ENCODE measurements at regions not wholly inside any gene's neighbourhood (a gene's known extent, or its start where the extent isn't known, plus 50 kb on each side); places are given as distances from the start of the nearest gene placed in this dataset.

DNA sequence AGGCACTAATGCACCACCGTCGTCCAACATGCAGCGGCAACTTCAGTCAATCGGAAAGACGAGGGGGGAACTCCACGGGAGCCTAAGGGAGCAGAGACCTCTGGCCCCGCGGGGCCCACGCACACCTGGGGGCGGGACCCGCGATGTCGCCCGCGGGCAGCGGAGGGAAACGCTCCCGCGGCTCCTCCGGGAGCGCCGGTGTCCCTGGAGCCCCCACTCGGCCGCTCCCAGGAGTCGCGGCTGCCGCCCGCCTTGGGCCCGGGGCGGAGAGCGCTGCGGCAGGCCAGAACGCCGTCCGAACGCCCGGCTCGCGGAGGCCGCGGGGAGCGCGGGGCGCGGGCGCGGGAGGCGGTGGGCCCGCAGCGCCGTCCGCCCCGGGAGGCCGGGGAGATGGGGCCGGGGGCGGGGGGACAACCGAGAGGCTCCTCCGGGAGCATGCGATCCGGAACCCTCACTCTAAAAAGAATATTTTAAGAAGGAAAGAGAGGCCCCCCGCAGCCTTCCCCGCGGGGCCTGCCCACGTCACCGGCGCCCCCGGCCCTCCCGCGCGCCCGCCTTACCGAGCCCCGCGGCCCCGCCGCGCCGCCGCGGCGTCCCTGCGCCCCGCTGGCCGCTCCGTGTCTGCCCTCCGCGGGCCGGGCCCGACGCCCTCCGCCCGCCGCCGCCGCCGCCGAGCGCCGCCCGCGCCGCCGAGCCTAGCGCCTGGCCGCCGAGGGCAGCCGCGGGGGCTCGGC lies 86.6 kb upstream of the ARHGAP32 start:
- DNase-seq (ENCODE audit: low read depth): no peak
- no peak overlapping the region for H3K4me3 ChIP-seq (ENCODE audit: low read depth, low read length)
- no peak for TF ChIP-seq CTCF (IDR thresholded peaks at IDR 0.05; ENCODE audit: insufficient read depth, low read depth, low read length, missing control alignments)

DNA sequence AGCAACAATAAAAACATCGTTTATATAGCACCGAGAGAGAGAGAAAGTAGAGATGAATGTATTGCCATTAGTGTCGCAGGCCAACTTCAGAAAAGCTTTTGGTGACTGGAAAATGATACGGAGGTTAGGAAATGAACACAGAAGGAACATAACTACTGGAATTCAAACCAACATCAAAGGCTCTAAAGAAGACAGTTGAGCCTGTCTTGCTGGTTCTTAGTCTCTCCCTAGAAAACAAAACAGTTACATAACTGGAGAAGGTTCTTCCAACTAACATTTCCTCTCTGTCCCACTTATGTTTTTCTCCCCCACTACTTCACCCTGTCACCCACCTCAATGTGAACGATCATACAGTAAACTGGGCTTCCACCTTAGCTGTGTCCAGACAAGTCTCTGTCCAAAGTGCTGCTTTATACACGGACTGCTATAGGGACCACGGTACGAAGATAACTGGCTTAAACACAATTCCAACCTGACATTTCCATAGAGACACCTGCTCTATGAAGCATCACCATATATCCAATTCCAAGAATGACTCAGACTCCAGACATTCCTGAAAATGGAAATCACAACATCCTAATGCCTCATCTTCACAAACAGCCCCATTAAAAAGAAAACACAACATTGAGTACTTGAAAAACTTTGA lies 85.2 kb upstream of the ARHGAP32 start:
- no peak overlapping the region for H3K4me3 ChIP-seq (ENCODE audit: low read depth, low read length)
- no peak for DNase-seq (ENCODE audit: low read depth)
- TF ChIP-seq CTCF (IDR thresholded peaks at IDR 0.05; ENCODE audit: insufficient read depth, low read depth, low read length, missing control alignments): no peak

GRCh38 chr11:129275828-129276227 lies 83.7 kb upstream of the ARHGAP32 start:
- H3K4me3 ChIP-seq (ENCODE audit: low read depth, low read length): no peak overlapping the region
- DNase-seq (ENCODE audit: low read depth): no peak
- no peak for TF ChIP-seq CTCF (IDR thresholded peaks at IDR 0.05; ENCODE audit: insufficient read depth, low read depth, low read length, missing control alignments)

DNA sequence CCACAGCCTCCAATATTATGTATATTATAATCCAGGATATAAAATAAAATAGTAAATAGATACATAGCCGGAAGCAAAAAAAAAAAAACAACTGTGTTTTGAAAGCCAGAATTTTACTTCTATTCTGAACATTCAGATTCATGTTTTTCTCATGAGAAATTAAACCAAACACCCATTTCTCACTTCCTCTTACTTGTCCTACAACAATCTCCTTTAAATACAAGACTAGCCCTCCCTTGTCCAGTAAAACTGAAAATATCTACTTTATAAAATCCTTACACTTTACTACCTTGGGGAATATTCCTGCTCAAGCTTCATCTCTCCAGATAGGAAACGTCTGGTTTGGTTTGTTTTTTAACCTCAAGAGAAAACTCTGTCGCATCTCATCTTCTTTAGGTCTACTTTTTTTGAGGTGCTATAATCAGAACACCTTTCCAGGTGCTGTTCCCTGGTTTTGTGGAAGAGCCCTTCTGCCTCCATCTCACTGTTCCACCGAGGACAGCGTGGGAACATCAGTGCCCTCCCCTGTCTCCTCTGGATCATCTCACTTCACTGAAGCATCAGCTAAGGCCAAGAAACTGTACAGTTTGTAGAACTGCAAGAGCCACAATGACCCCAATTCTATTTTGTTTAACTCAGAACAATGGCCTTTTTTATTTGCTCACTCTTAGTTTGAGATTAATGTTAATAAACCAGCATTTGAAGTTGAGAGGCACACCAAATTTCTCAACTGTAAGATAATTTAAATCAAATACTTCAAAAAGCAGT lies 82.0 kb upstream of the ARHGAP32 start:
- DNase-seq (ENCODE audit: low read depth): no peak
- no peak for TF ChIP-seq CTCF (IDR thresholded peaks at IDR 0.05; ENCODE audit: insufficient read depth, low read depth, low read length, missing control alignments)
- no peak overlapping the region for H3K4me3 ChIP-seq (ENCODE audit: low read depth, low read length)

DNA sequence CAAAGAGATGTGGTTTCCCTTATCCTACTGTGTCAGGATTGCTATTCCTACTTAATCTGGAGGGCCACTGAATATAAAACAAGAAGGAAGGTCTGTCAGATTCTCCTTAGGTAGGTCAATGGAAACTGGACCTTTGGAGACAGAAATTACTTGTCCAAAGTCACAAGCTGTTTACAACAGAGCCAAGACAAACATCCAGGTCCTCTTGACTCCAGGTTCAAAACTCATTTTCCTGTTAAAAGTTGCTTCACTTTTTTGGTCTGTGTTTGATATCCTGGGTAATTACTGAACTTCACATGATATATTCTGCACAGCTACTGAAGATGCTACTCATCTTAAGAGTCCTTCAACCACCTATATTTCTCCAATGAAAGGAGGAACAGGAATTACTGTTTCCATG lies 81.2 kb upstream of the ARHGAP32 start:
- TF ChIP-seq CTCF (IDR thresholded peaks at IDR 0.05; ENCODE audit: insufficient read depth, low read depth, low read length, missing control alignments): no peak
- no peak overlapping the region for H3K4me3 ChIP-seq (ENCODE audit: low read depth, low read length)

GRCh38 chr11:129271030-129271429 lies 78.9 kb upstream of the ARHGAP32 start:
- no peak for DNase-seq (ENCODE audit: low read depth)
- H3K4me3 ChIP-seq (ENCODE audit: low read depth, low read length): no peak overlapping the region
- TF ChIP-seq CTCF (IDR thresholded peaks at IDR 0.05; ENCODE audit: insufficient read depth, low read depth, low read length, missing control alignments): no peak

More for the DNA sequence above, 81.2 kb upstream of the ARHGAP32 start:
- DNase-seq (ENCODE audit: low read depth): no peak
